ENCODE measurements at regions not wholly inside any gene's neighbourhood (a gene's known extent, or its start where the extent isn't known, plus 50 kb on each side); places are given as distances from the start of the nearest gene placed in this dataset.

- TF ChIP-seq EZH2phosphoT487 (conservative IDR thresholded peaks at IDR 0.05; ENCODE audit: low read length) (no peak), CTCF (IDR thresholded peaks at IDR 0.05; ENCODE audit: insufficient read depth, low read length, poor library complexity, severe bottlenecking) (no peak)
- H3K4me2 ChIP-seq (ENCODE audit: low read depth, low read length, poor library complexity, severe bottlenecking), result no peak overlapping the region
- H3K9me2 ChIP-seq (replicated peaks; ENCODE audit: insufficient read depth, low read length), result no peaks in the 10 kb centered on the region
- H3K36me3 ChIP-seq (ENCODE audit: low read length), result no peaks in the 10 kb centered on the region
- H3K9ac ChIP-seq (ENCODE audit: low read length), result no peak overlapping the region
- H3K27ac ChIP-seq (ENCODE audit: low read depth, low read length), result no peak overlapping the region
- no peaks in the 10 kb centered on the region for H3F3A ChIP-seq (ENCODE audit: insufficient read depth)
- H3K27me3 ChIP-seq (ENCODE audit: low read length), result no peaks in the 10 kb centered on the region
- H3K79me2 ChIP-seq (ENCODE audit: insufficient read depth, low read length), result no peaks in the 10 kb centered on the region
- H4K20me1 ChIP-seq (ENCODE audit: low read depth, low read length), result no peaks in the 10 kb centered on the region
- no peak overlapping the region for H3K4me3 ChIP-seq (ENCODE audit: insufficient read depth, low read length, poor library complexity, severe bottlenecking)
- H3K9me3 ChIP-seq (ENCODE audit: insufficient read depth, low read length), result no peaks in the 10 kb centered on the region
- H2AFZ ChIP-seq (ENCODE audit: low read depth, low read length, severe bottlenecking), result no peak overlapping the region
Measured at GRCh38 chr1:217948741-217949140, 317.6 kb downstream of the SPATA17 start.

GRCh38 chr1:217953330-217953729 lies 322.2 kb downstream of the SPATA17 start:
- H3K79me2 ChIP-seq (ENCODE audit: insufficient read depth, low read length), result no peaks in the 10 kb centered on the region
- no peaks in the 10 kb centered on the region for H3K9me2 ChIP-seq (replicated peaks; ENCODE audit: insufficient read depth, low read length)
- no peak overlapping the region for H3K27ac ChIP-seq (ENCODE audit: low read depth, low read length)
- H3F3A ChIP-seq (ENCODE audit: insufficient read depth), result no peaks in the 10 kb centered on the region
- H3K9ac ChIP-seq (ENCODE audit: low read length), result no peak overlapping the region
- no peak overlapping the region for H2AFZ ChIP-seq (ENCODE audit: low read depth, low read length, severe bottlenecking)
- no peaks in the 10 kb centered on the region for H4K20me1 ChIP-seq (ENCODE audit: low read depth, low read length)
- H3K27me3 ChIP-seq (ENCODE audit: low read length), result no peaks in the 10 kb centered on the region
- H3K9me3 ChIP-seq (ENCODE audit: insufficient read depth, low read length), result no peaks in the 10 kb centered on the region
- no peak overlapping the region for H3K4me2 ChIP-seq (ENCODE audit: low read depth, low read length, poor library complexity, severe bottlenecking)
- no peaks in the 10 kb centered on the region for H3K36me3 ChIP-seq (ENCODE audit: low read length)
- no peak for TF ChIP-seq EZH2phosphoT487 (conservative IDR thresholded peaks at IDR 0.05; ENCODE audit: low read length)
- TF ChIP-seq CTCF (IDR thresholded peaks at IDR 0.05; ENCODE audit: insufficient read depth, low read length, poor library complexity, severe bottlenecking), result no peak
- H3K4me3 ChIP-seq (ENCODE audit: insufficient read depth, low read length, poor library complexity, severe bottlenecking), result no peak overlapping the region

- Histone ChIP-seq H2AFZ (ENCODE audit: low read depth, low read length, severe bottlenecking) (no peak overlapping the region), H3F3A (ENCODE audit: insufficient read depth) (no peaks in the 10 kb centered on the region), H3K27ac (ENCODE audit: low read depth, low read length) (no peak overlapping the region), H3K79me2 (ENCODE audit: insufficient read depth, low read length) (no peaks in the 10 kb centered on the region), H3K9ac (ENCODE audit: low read length) (no peak overlapping the region), H3K36me3 (ENCODE audit: low read length) (no peaks in the 10 kb centered on the region), H3K4me2 (ENCODE audit: low read depth, low read length, poor library complexity, severe bottlenecking) (no peak overlapping the region), H3K4me3 (ENCODE audit: insufficient read depth, low read length, poor library complexity, severe bottlenecking) (no peak overlapping the region), H3K9me2 (replicated peaks; ENCODE audit: insufficient read depth, low read length) (no peaks in the 10 kb centered on the region), H3K9me3 (ENCODE audit: insufficient read depth, low read length) (no peaks in the 10 kb centered on the region), H3K27me3 (ENCODE audit: low read length) (no peaks in the 10 kb centered on the region), H4K20me1 (ENCODE audit: low read depth, low read length) (no peaks in the 10 kb centered on the region)
- no peak for TF ChIP-seq CTCF (IDR thresholded peaks at IDR 0.05; ENCODE audit: insufficient read depth, low read length, poor library complexity, severe bottlenecking)
- no peak for TF ChIP-seq EZH2phosphoT487 (conservative IDR thresholded peaks at IDR 0.05; ENCODE audit: low read length)
Measured at GRCh38 chr1:217953922-217954321, 322.8 kb downstream of the SPATA17 start.
